K562 (cell line): ENCODE measurements at regions not wholly inside any gene's neighbourhood (a gene's known extent, or its start where the extent isn't known, plus 50 kb on each side); places are given as distances from the start of the nearest gene placed in this dataset.

Source experiments
- ATAC-seq: fragments of 200-7000 bp; cut with Tn5 transposase; 3 replicates; pipeline ENCODE4 v1.9.1; 2020; ENCODE audit warnings: moderate library complexity
- BruUV-seq: library from RNA; stranded (reverse); fragments of 400-500 nt; replicated peaks from 2 replicates; lab custom pipeline; 2021; lab: Mats Ljungman, UMichigan
- CTCF ChIA-PET: fragments of 300-600 bp; formaldehyde crosslinking; extraction: SDS; loops from one replicate; lab custom pipeline; 2021; ENCODE audit warnings: low intra/inter-chr PET ratio; lab: Yijun Ruan, JAX
- POLR2A ChIA-PET: fragments of 300-600, 350-650 bp; sonication (Branson Sonifier 250); formaldehyde crosslinking; extraction: SDS; loops from one replicate; lab custom pipeline; 2021; ENCODE audit warnings: antibody characterized with exemption, inconsistent platforms; lab: Yijun Ruan, JAX
- DNase-seq, 4 experiments: peaks; one replicate each; pipeline versions ENCODE4 v3.0.0 to v3.0.0-alpha.2; 2011 to 2018; ENCODE audit warnings: low spot score in 3 of 4, mixed read lengths in 3 of 4; ENCODE audit errors: extremely low read depth in 1 of 4
- FAIRE-seq: peaks from 2 replicates; lab custom pipeline; 2011; peaks lifted over from hg19 to GRCh38; lab: Jason Lieb, UNC
- H2AFZ ChIP-seq: 2 replicates; pipeline ENCODE4 v1.6.0; 2011; ENCODE audit warnings: low read depth, low read length, control low read depth, inconsistent platforms
- H3K27ac ChIP-seq: fragments of 200-600 bp; 3 replicates; pipeline ENCODE4 v1.8.0; 2011; ENCODE audit warnings: low read depth, mild to moderate bottlenecking, control low read depth, inconsistent platforms, low read length, moderate library complexity, mixed read lengths; ENCODE audit errors: extremely low read depth
- H3K27me3 ChIP-seq, 2 experiments: fragments of 300-600 bp in 1 of 2; 2 replicates in 1 of 2; 3 replicates in 1 of 2; pipeline versions ENCODE4 v1.6.0 to v1.8.0; 2011; ENCODE audit warnings: inconsistent platforms in 2 of 2, low read length in 2 of 2, mild to moderate bottlenecking in 1 of 2, mixed read lengths in 1 of 2, moderate library complexity in 1 of 2; ENCODE audit not compliant: control insufficient read depth in 2 of 2, insufficient read depth in 2 of 2
- H3K36me3 ChIP-seq: fragments of 300-600 bp; 3 replicates; pipeline ENCODE4 v1.8.0; 2011; ENCODE audit warnings: mild to moderate bottlenecking, low read length, inconsistent platforms; ENCODE audit not compliant: control insufficient read depth, insufficient read depth
- H3K4me1 ChIP-seq, 2 experiments: fragments of 200-600 bp in 1 of 2; replicated peaks in 1 of 2; 2 replicates in 1 of 2; 3 replicates in 1 of 2; pipeline versions ENCODE4 v1.5.1 to v1.8.0; 2011; ENCODE audit warnings: inconsistent platforms in 2 of 2, low read length in 2 of 2, mild to moderate bottlenecking in 1 of 2, mixed read lengths in 1 of 2, moderate library complexity in 1 of 2; ENCODE audit not compliant: control insufficient read depth in 2 of 2, insufficient read depth in 2 of 2
- H3K4me2 ChIP-seq: 2 replicates; pipeline ENCODE4 v1.6.1; 2011; ENCODE audit warnings: low read length, control low read depth, inconsistent platforms, mixed read lengths; ENCODE audit not compliant: insufficient read depth
- H3K4me3 ChIP-seq: fragments of 200-600 bp; sonication (generic), shearing (Covaris generic); 2 replicates; pipeline ENCODE4 v1.5.1; 2016; ENCODE audit warnings: control low read depth, inconsistent platforms
- H3K79me2 ChIP-seq: fragments of 200-600 bp; 3 replicates; pipeline ENCODE4 v1.8.0; 2011; ENCODE audit warnings: low read length, inconsistent platforms; ENCODE audit not compliant: control insufficient read depth, insufficient read depth
- H3K9ac ChIP-seq, 2 experiments: 2 replicates each; pipeline versions ENCODE4 v1.6.0 to v1.6.1; 2011; ENCODE audit warnings: low read depth in 2 of 2, low read length in 2 of 2, control low read depth in 1 of 2, inconsistent platforms in 1 of 2, mild to moderate bottlenecking in 1 of 2, mixed read lengths in 1 of 2; ENCODE audit not compliant: insufficient read depth in 1 of 2
- H3K9me1 ChIP-seq: one replicate; pipeline ENCODE4 v1.6.0; 2011; ENCODE audit warnings: inconsistent platforms, mild to moderate bottlenecking, low read length, moderate library complexity; ENCODE audit not compliant: control insufficient read depth, insufficient read depth
- H3K9me3 ChIP-seq: replicated peaks from 2 replicates; pipeline ENCODE4 v1.5.1; 2011; ENCODE audit warnings: low read depth, low read length, inconsistent platforms; ENCODE audit not compliant: control insufficient read depth, insufficient read depth
- H4K20me1 ChIP-seq: replicated peaks from 2 replicates; pipeline ENCODE4 v1.6.1; 2011; ENCODE audit warnings: low read length, inconsistent platforms, mixed read lengths; ENCODE audit not compliant: control insufficient read depth, insufficient read depth
- ADNP ChIP-seq: fragments of 200-800 bp; sonication (Bioruptor generic); IDR thresholded peaks from 2 replicates; pipeline ENCODE4 v1.6.1; 2016; ENCODE audit warnings: missing genetic modification characterization, missing compliant biosample characterization
- CBFA2T3 ChIP-seq: fragments of 450-650 bp; IDR thresholded peaks from 2 replicates; pipeline ENCODE4 v1.6.1; 2017
- CLOCK ChIP-seq: fragments of 250-450 bp; sonication (Bioruptor Pico); IDR thresholded peaks from 2 replicates; pipeline ENCODE4 v1.4.0; 2020; ENCODE audit warnings: mild to moderate bottlenecking, moderate library complexity, borderline replicate concordance
- CSDE1 ChIP-seq, 2 experiments: fragments of 450-650 bp; IDR thresholded peaks; 2 replicates each; pipeline ENCODE4 v1.6.1; 2016; ENCODE audit warnings: mild to moderate bottlenecking in 1 of 2
- E2F8 ChIP-seq: fragments of 450-650 bp; IDR thresholded peaks from 2 replicates; pipeline ENCODE4 v1.7.1; 2018; ENCODE audit warnings: mild to moderate bottlenecking, low read depth; ENCODE audit not compliant: partially characterized antibody
- ESRRB ChIP-seq: fragments of 250-450 bp; sonication (Bioruptor Pico); IDR thresholded peaks from 2 replicates; pipeline ENCODE4 v1.5.0; 2020; ENCODE audit warnings: mild to moderate bottlenecking, moderate library complexity, borderline replicate concordance
- GATAD2B ChIP-seq: fragments of 450-650 bp; IDR thresholded peaks from 2 replicates; pipeline ENCODE4 v1.6.1; 2017; ENCODE audit warnings: mild to moderate bottlenecking, borderline replicate concordance
- HIVEP1 ChIP-seq: fragments of 250-450 bp; sonication (Bioruptor Pico); IDR thresholded peaks from 2 replicates; pipeline ENCODE4 v1.4.0; 2020; ENCODE audit warnings: mild to moderate bottlenecking
- KLF13 ChIP-seq: fragments of 450-650 bp; IDR thresholded peaks from 2 replicates; pipeline ENCODE4 v1.6.1; 2016; ENCODE audit warnings: missing genetic modification characterization, low read depth, mild to moderate bottlenecking, missing compliant biosample characterization, moderate library complexity, borderline replicate concordance
- PTRF ChIP-seq: fragments of 450-650 bp; IDR thresholded peaks from 2 replicates; pipeline ENCODE4 v1.6.1; 2016; ENCODE audit warnings: mild to moderate bottlenecking, missing genetic modification characterization, missing compliant biosample characterization
- RAD21 ChIP-seq, 2 experiments: fragments of 250-450 bp in 1 of 2; fragments of 450-650 bp in 1 of 2; sonication (Bioruptor Pico) in 1 of 2; formaldehyde crosslinking in 1 of 2; IDR thresholded peaks in 1 of 2; conservative IDR thresholded peaks in 1 of 2; 2 replicates each; pipeline versions ENCODE4 v1.4.0 to v1.8.0; 2020 to 2022; ENCODE audit warnings: mild to moderate bottlenecking in 2 of 2, moderate library complexity in 1 of 2
- RBBP5 ChIP-seq: fragments of 200-600 bp; sonication (generic); IDR thresholded peaks from 2 replicates; pipeline ENCODE4 v1.6.1; 2012; ENCODE audit warnings: borderline replicate concordance, mild to moderate bottlenecking, low read length, control low read depth, inconsistent platforms; ENCODE audit not compliant: insufficient read depth, poor library complexity, severe bottlenecking
- ZNF324 ChIP-seq: fragments of 250-450 bp; sonication (Bioruptor Pico); IDR thresholded peaks from 2 replicates; pipeline ENCODE4 v1.4.0; 2020; ENCODE audit warnings: mild to moderate bottlenecking
- ZNF41 ChIP-seq: fragments of 250-450 bp; sonication (Bioruptor Pico); conservative IDR thresholded peaks from 2 replicates; pipeline ENCODE4 v1.4.0; 2020; ENCODE audit warnings: mild to moderate bottlenecking
- ZNF707 ChIP-seq: fragments of 250-450 bp; sonication (Bioruptor Pico); conservative IDR thresholded peaks from 2 replicates; pipeline ENCODE4 v1.8.0; 2022; ENCODE audit warnings: inconsistent platforms, mild to moderate bottlenecking, moderate library complexity
- ZNF778 ChIP-seq: fragments of 450-650 bp; formaldehyde crosslinking; IDR thresholded peaks from 2 replicates; pipeline ENCODE4 v1.4.0; 2020; ENCODE audit warnings: mild to moderate bottlenecking, moderate library complexity
- WGBS: fragments of 100-300 bp; shearing (Covaris generic); methylation state at CpG from one replicate; pipeline ENCODE4 v1.1.6; 2016; ENCODE audit warnings: low coverage, mixed read lengths; ENCODE audit not compliant: insufficient coverage; ENCODE audit errors: missing lambda C conversion rate; 5-methylcytosine and 5-hydroxymethylcytosine counted together
- in situ Hi-C: fragments of 300-500 bp; cut with MboI; formaldehyde crosslinking; loops from 4 replicates; pipeline ENCODE4 v1.15.0; 2018; ENCODE audit warnings: inconsistent platforms, mixed read lengths
- intact Hi-C: fragments of 100-400 bp; cut with micrococcal nuclease; formaldehyde crosslinking; loops from 2 replicates; pipeline ENCODE4 v1.14.2; 2022

GRCh38 chr4:124227981-124228380, 484.6 kb downstream of the ANKRD50 start (continued):
- no peak for TF ChIP-seq E2F8
- TF ChIP-seq ZNF707: no peak
- TF ChIP-seq RAD21 (CRISPR knock-in tag; conservative IDR thresholded peaks at IDR 0.05 in 1 of 2, IDR thresholded peaks at IDR 0.05 in 1 of 2): no peak
- no peak for TF ChIP-seq ZNF324 (CRISPR knock-in tag)
- no peak for TF ChIP-seq KLF13 (tag)

- no peaks in the 10 kb centered on the region for H3K4me1 ChIP-seq
- H2AFZ ChIP-seq: no peak overlapping the region
- H3K79me2 ChIP-seq: no peaks in the 10 kb centered on the region
- no peak overlapping the region for H3K27ac ChIP-seq
- H3K36me3 ChIP-seq: no peaks in the 10 kb centered on the region
- intact Hi-C loops (no loop called here), in situ Hi-C loops (no loop called here)
- ChIA-PET POLR2A (no interaction called here), CTCF (no interaction called here)
- WGBS: 0% methylated on average over 2 of the region's 2 CpGs
- H4K20me1 ChIP-seq: no peaks in the 10 kb centered on the region
- H3K27me3 ChIP-seq: no peaks in the 10 kb centered on the region
- BruUV-seq: no TSS peak
- no peak overlapping the region for H3K4me2 ChIP-seq
- no peak overlapping the region for H3K9ac ChIP-seq
- ATAC-seq (no peak), DNase-seq (no peak), FAIRE-seq (no peak)
- H3K9me3 ChIP-seq: no peaks in the 10 kb centered on the region
- no peak overlapping the region for H3K4me3 ChIP-seq
- H3K9me1 ChIP-seq: no peaks in the 10 kb centered on the region
- TF ChIP-seq CLOCK (no peak), HIVEP1 (CRISPR knock-in tag) (no peak), ESRRB (CRISPR knock-in tag) (no peak), ADNP (tag) (no peak), CBFA2T3 (no peak), ZNF778 (no peak), RBBP5 (no peak), PTRF (tag) (no peak), ZNF41 (CRISPR knock-in tag) (no peak), GATAD2B (no peak), CSDE1 (IDR thresholded peaks at IDR 0.05) (no peak)
Measured at GRCh38 chr4:124230268-124230667, 482.3 kb downstream of the ANKRD50 start.
